ENCODE measurements at regions not wholly inside any gene's neighbourhood (a gene's known extent, or its start where the extent isn't known, plus 50 kb on each side); places are given as distances from the start of the nearest gene placed in this dataset.

- DNase-seq (ENCODE audit: low read depth): no peak
- POLR2A ChIA-PET: no interaction called here
- Histone ChIP-seq H3K27me3 (ENCODE audit: control insufficient read depth, insufficient read depth, low read length) (no peaks in the 10 kb centered on the region), H3K4me3 (ENCODE audit: low read depth, low read length) (no peak overlapping the region), H3K36me3 (ENCODE audit: control insufficient read depth, insufficient read depth, low read length) (no peaks in the 10 kb centered on the region)
- TF ChIP-seq CTCF (IDR thresholded peaks at IDR 0.05; ENCODE audit: insufficient read depth, low read depth, low read length): no peak
- CTCF ChIA-PET: no interaction called here
Measured at GRCh38 chr16:9595393-9595792, 503.9 kb downstream of the HAPSTR1 start.

GRCh38 chr16:9596788-9597187 is 505.3 kb downstream of the HAPSTR1 start:
- CTCF ChIA-PET: no interaction called here
- Histone ChIP-seq H3K4me3 (ENCODE audit: low read depth, low read length) (no peak overlapping the region), H3K27me3 (ENCODE audit: control insufficient read depth, insufficient read depth, low read length) (no peaks in the 10 kb centered on the region), H3K36me3 (ENCODE audit: control insufficient read depth, insufficient read depth, low read length) (no peaks in the 10 kb centered on the region)
- DNase-seq (ENCODE audit: low read depth): no peak
- no peak for TF ChIP-seq CTCF (IDR thresholded peaks at IDR 0.05; ENCODE audit: insufficient read depth, low read depth, low read length)
- POLR2A ChIA-PET: no interaction called here

- H3K36me3 ChIP-seq (ENCODE audit: control insufficient read depth, insufficient read depth, low read length): no peaks in the 10 kb centered on the region
- no peak overlapping the region for H3K4me3 ChIP-seq (ENCODE audit: low read depth, low read length)
- ChIA-PET CTCF (no interaction called here), POLR2A (no interaction called here)
- no peak for DNase-seq (ENCODE audit: low read depth)
- TF ChIP-seq CTCF (IDR thresholded peaks at IDR 0.05; ENCODE audit: insufficient read depth, low read depth, low read length): no peak
- no peaks in the 10 kb centered on the region for H3K27me3 ChIP-seq (ENCODE audit: control insufficient read depth, insufficient read depth, low read length)
Measured at GRCh38 chr16:9597967-9598730, 506.7 kb downstream of the HAPSTR1 start.

GRCh38 chr16:9598731-9599083 is 507.3 kb downstream of the HAPSTR1 start:
- POLR2A ChIA-PET: no interaction called here

More at GRCh38 chr16:9598731-9599083, 507.3 kb downstream of the HAPSTR1 start:
- DNase-seq (ENCODE audit: low read depth): no peak
- H3K27me3 ChIP-seq (ENCODE audit: control insufficient read depth, insufficient read depth, low read length): no peaks in the 10 kb centered on the region
- no peaks in the 10 kb centered on the region for H3K36me3 ChIP-seq (ENCODE audit: control insufficient read depth, insufficient read depth, low read length)
- CTCF ChIA-PET: no interaction called here
- TF ChIP-seq CTCF (IDR thresholded peaks at IDR 0.05; ENCODE audit: insufficient read depth, low read depth, low read length): no peak
- H3K4me3 ChIP-seq (ENCODE audit: low read depth, low read length): no peak overlapping the region

Measured in BJ (cell line).